Parathyroid adenoma (tissue), 2 donors: ENCODE measurements at regions not wholly inside any gene's neighbourhood (a gene's known extent, or its start where the extent isn't known, plus 50 kb on each side); places are given as distances from the start of the nearest gene placed in this dataset.
"Not testable (repeated sequence)": the region's sequence is repeated elsewhere in the genome, so short reads cannot be mapped to it uniquely, and the experiment has no call there.

Experiments used
- H2AFZ ChIP-seq: fragments of 300-600 bp; sonication (generic); one replicate; pipeline ENCODE4 v1.7.0; 2017; ENCODE audit warnings: antibody characterized with exemption, mild to moderate bottlenecking
- H3K27ac ChIP-seq: fragments of 300-600 bp; sonication (generic); one replicate; pipeline ENCODE4 v1.7.0; 2017
- H3K27me3 ChIP-seq: fragments of 300-600 bp; sonication (generic); one replicate; pipeline ENCODE4 v1.7.0; 2017; ENCODE audit warnings: low read length; ENCODE audit not compliant: control insufficient read depth, insufficient read depth
- H3K36me3 ChIP-seq: fragments of 300-600 bp; sonication (generic); one replicate; pipeline ENCODE4 v1.7.0; 2017; ENCODE audit warnings: low read length; ENCODE audit not compliant: control insufficient read depth, insufficient read depth
- H3K4me1 ChIP-seq: fragments of 300-600 bp; sonication (generic); one replicate; pipeline ENCODE4 v1.7.0; 2017; ENCODE audit warnings: control low read depth
- H3K4me2 ChIP-seq: fragments of 300-600 bp; sonication (generic); one replicate; pipeline ENCODE4 v1.7.0; 2017; ENCODE audit warnings: low read length
- H3K4me3 ChIP-seq: fragments of 300-600 bp; sonication (generic); one replicate; pipeline ENCODE4 v1.7.0; 2017; ENCODE audit warnings: low read depth, low read length
- H3K79me2 ChIP-seq: fragments of 300-600 bp; sonication (generic); one replicate; pipeline ENCODE4 v1.7.0; 2017; ENCODE audit warnings: control low read depth
- H3K9ac ChIP-seq: fragments of 300-600 bp; sonication (generic); one replicate; pipeline ENCODE4 v1.7.0; 2017; ENCODE audit warnings: mild to moderate bottlenecking
- H3K9me3 ChIP-seq: fragments of 300-600 bp; sonication (generic); one replicate; pipeline ENCODE4 v1.7.0; 2017; ENCODE audit warnings: low read length; ENCODE audit not compliant: control insufficient read depth
- CTCF ChIP-seq: fragments of 300-600 bp; sonication (generic); IDR thresholded peaks from one replicate; pipeline ENCODE4 v1.7.0; 2017; ENCODE audit warnings: antibody characterized with exemption, mild to moderate bottlenecking
- donor health status: primary hyperparathyroidism.

GRCh38 chr11:39569789-39570188 lies 1889.7 kb downstream of the LRRC4C start:
- H3K4me1 ChIP-seq: no peaks in the 10 kb centered on the region
- H3K4me2 ChIP-seq: no peak overlapping the region
- no peak overlapping the region for H2AFZ ChIP-seq
- no peak overlapping the region for H3K4me3 ChIP-seq
- no peak overlapping the region for H3K9ac ChIP-seq
- no peak for TF ChIP-seq CTCF
- no peaks in the 10 kb centered on the region for H3K79me2 ChIP-seq
- no peaks in the 10 kb centered on the region for H3K9me3 ChIP-seq
- H3K27ac ChIP-seq: no peak overlapping the region
- H3K27me3 ChIP-seq: no peaks in the 10 kb centered on the region
- no peaks in the 10 kb centered on the region for H3K36me3 ChIP-seq

DNA sequence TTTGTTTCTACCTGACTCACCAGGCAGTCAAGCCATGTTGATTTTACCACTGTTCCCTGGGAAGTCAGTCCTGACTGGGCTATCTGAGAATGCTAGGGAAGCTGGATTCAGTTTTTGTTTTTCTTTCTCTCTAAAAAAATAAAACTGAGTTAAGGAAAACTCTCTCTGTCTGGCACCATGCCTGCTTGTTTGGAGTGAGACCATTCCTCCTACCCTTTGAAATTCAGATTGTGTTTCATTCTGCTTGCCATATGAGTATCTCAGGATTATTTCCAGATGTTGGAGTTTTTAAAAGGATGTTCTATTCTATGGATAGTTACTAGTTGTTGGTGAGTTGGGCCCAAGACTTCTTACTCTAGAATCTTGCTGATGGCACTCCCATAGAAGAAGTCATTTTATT lies 1917.0 kb downstream of the LRRC4C start:
- Histone ChIP-seq H2AFZ (no peak overlapping the region), H3K9me3 (no peaks in the 10 kb centered on the region), H3K27ac (no peak overlapping the region)

GRCh38 chr11:39541945-39542351 lies 1917.5 kb downstream of the LRRC4C start:
- H3K4me2 ChIP-seq: no peak overlapping the region
- no peak overlapping the region for H3K27ac ChIP-seq
- H3K36me3 ChIP-seq: no peaks in the 10 kb centered on the region
- no peak overlapping the region for H3K4me3 ChIP-seq
- no peaks in the 10 kb centered on the region for H3K9me3 ChIP-seq
- H2AFZ ChIP-seq: no peak overlapping the region
- H3K79me2 ChIP-seq: no peaks in the 10 kb centered on the region
- no peaks in the 10 kb centered on the region for H3K27me3 ChIP-seq
- no peaks in the 10 kb centered on the region for H3K4me1 ChIP-seq
- no peak overlapping the region for H3K9ac ChIP-seq
- no peak for TF ChIP-seq CTCF

More for the DNA sequence above, 1917.0 kb downstream of the LRRC4C start:
- Histone ChIP-seq H3K36me3 (no peaks in the 10 kb centered on the region), H3K4me3 (no peak overlapping the region), H3K79me2 (no peaks in the 10 kb centered on the region), H3K4me1 (no peaks in the 10 kb centered on the region), H3K9ac (no peak overlapping the region), H3K4me2 (no peak overlapping the region), H3K27me3 (no peaks in the 10 kb centered on the region)
- no peak for TF ChIP-seq CTCF

GRCh38 chr11:39536323-39536722 lies 1923.1 kb downstream of the LRRC4C start:
- H3K27ac ChIP-seq, H3K9ac ChIP-seq, H3K4me2 ChIP-seq, H3K4me3 ChIP-seq, H3K36me3 ChIP-seq, H2AFZ ChIP-seq, H3K27me3 ChIP-seq, H3K4me1 ChIP-seq, H3K79me2 ChIP-seq, H3K9me3 ChIP-seq: not testable (repeated sequence)
